Ishikawa (cell line): ENCODE measurements at regions not wholly inside any gene's neighbourhood (a gene's known extent, or its start where the extent isn't known, plus 50 kb on each side); places are given as distances from the start of the nearest gene placed in this dataset.

ENCODE experiments used
- CREB1 ChIP-seq: IDR thresholded peaks from 2 replicates; pipeline ENCODE4 v1.6.1; 2012; ENCODE audit warnings: low read depth
- EP300 ChIP-seq: IDR thresholded peaks from 2 replicates; pipeline ENCODE4 v1.6.1; 2012; ENCODE audit warnings: borderline replicate concordance
- RAD21 ChIP-seq: IDR thresholded peaks from 2 replicates; pipeline ENCODE4 v1.6.1; 2012; ENCODE audit warnings: low read depth
- TAF1 ChIP-seq: IDR thresholded peaks from 2 replicates; pipeline ENCODE4 v1.6.1; 2012; ENCODE audit warnings: low read depth, mild to moderate bottlenecking
- TEAD4 ChIP-seq: IDR thresholded peaks from 2 replicates; pipeline ENCODE4 v1.6.1; 2012

DNA sequence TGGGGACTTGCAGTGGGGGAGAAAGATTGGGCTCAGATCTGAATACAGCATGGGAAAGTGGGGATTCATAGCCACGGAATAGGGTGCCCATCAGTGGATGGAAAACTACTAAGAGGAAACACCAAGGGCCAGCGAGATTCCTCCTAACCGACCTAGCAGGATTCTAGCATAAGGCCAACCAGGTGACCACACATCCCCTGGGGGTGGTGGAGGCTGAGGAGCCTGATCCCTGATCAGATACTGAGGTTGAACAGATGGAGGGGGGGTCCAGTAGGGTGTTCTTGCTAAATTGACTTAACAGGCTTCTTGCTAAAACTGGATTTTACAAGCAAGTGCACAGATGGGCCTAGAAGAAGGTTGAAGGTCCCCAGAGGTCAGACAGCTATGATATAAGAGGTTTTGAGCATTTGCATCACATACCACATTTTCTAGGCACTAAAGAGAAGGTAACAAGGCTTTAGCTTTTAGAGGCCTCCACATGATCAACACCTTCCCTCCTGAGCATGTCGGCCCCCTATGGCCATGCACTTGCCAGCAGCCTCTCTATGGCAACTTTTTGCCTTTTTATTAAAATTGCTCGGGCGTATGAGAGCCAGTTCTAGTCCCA lies 69.1 kb upstream of the PUDP start:
- TF ChIP-seq RAD21 (no peak), CREB1 (no peak), TAF1 (no peak), TEAD4 (no peak), EP300 (no peak)
